ENCODE measurements at regions not wholly inside any gene's neighbourhood (a gene's known extent, or its start where the extent isn't known, plus 50 kb on each side); places are given as distances from the start of the nearest gene placed in this dataset.

DNA sequence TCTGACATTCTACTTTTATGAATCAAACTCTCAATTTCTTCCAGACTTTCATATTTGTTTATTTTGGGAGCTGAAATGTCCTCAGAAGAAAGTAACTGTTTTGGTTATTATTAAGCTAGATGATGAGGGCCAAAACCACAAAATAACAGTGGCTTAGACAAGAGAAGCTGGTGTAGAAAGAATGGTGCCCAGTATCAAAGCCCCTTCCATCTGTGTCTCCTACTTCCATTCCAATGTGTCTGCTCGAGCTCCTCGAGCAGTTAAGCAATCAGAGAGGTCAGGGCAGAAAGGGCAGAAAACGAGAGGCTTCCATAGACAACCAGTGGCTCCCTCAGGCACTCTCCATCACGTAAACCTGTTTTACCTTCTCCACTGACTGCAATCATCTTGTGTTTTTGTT lies 59.7 kb upstream of the MAGI1 start (continued):
- TF ChIP-seq, protein P1, sequence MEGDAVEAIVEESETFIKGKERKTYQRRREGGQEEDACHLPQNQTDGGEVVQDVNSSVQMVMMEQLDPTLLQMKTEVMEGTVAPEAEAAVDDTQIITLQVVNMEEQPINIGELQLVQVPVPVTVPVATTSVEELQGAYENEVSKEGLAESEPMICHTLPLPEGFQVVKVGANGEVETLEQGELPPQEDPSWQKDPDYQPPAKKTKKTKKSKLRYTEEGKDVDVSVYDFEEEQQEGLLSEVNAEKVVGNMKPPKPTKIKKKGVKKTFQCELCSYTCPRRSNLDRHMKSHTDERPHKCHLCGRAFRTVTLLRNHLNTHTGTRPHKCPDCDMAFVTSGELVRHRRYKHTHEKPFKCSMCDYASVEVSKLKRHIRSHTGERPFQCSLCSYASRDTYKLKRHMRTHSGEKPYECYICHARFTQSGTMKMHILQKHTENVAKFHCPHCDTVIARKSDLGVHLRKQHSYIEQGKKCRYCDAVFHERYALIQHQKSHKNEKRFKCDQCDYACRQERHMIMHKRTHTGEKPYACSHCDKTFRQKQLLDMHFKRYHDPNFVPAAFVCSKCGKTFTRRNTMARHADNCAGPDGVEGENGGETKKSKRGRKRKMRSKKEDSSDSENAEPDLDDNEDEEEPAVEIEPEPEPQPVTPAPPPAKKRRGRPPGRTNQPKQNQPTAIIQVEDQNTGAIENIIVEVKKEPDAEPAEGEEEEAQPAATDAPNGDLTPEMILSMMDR (conservative IDR thresholded peaks at IDR 0.05; ENCODE audit: low read depth in 2 of 2), result no peak
- TF ChIP-seq STAT1 (IDR thresholded peaks at IDR 0.05; ENCODE audit: unreplicated experiment) (no peak), JUNB (IDR thresholded peaks at IDR 0.05; ENCODE audit: unreplicated experiment) (no peak), EZH2 (IDR thresholded peaks at IDR 0.05; ENCODE audit: low read depth, unreplicated experiment) (no peak), EZH2phosphoT487 (IDR thresholded peaks at IDR 0.05; ENCODE audit: unreplicated experiment) (no peak), NANOG (IDR thresholded peaks at IDR 0.05; ENCODE audit: borderline replicate concordance) (no peak), ZNF114 (CRISPR knock-in tag; IDR thresholded peaks at IDR 0.05) (no peak)
- TF ChIP-seq, protein P2, sequence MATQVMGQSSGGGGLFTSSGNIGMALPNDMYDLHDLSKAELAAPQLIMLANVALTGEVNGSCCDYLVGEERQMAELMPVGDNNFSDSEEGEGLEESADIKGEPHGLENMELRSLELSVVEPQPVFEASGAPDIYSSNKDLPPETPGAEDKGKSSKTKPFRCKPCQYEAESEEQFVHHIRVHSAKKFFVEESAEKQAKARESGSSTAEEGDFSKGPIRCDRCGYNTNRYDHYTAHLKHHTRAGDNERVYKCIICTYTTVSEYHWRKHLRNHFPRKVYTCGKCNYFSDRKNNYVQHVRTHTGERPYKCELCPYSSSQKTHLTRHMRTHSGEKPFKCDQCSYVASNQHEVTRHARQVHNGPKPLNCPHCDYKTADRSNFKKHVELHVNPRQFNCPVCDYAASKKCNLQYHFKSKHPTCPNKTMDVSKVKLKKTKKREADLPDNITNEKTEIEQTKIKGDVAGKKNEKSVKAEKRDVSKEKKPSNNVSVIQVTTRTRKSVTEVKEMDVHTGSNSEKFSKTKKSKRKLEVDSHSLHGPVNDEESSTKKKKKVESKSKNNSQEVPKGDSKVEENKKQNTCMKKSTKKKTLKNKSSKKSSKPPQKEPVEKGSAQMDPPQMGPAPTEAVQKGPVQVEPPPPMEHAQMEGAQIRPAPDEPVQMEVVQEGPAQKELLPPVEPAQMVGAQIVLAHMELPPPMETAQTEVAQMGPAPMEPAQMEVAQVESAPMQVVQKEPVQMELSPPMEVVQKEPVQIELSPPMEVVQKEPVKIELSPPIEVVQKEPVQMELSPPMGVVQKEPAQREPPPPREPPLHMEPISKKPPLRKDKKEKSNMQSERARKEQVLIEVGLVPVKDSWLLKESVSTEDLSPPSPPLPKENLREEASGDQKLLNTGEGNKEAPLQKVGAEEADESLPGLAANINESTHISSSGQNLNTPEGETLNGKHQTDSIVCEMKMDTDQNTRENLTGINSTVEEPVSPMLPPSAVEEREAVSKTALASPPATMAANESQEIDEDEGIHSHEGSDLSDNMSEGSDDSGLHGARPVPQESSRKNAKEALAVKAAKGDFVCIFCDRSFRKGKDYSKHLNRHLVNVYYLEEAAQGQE (IDR thresholded peaks at IDR 0.05; ENCODE audit: unreplicated experiment), result no peak

DNA sequence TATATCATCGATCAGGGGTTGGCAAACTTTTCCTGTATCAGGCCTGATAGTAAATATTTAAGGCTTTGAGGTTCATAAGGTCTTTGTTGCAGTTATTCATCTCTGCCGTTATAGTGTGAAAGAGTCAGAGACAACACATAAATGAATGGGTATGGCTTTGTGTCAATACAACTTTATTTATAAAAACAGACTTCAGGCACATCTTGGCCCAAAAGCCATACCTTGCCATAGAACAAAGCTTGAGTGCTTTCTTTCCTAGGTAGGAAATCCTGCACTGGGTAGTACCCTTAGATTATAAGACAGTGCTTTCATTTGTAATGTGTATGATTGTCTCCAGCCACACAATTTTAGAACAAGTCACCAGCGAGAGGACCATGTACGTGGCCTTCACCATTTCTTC lies 58.9 kb upstream of the MAGI1 start:
- no peak overlapping the region for H3K4me3 ChIP-seq
- no peaks in the 10 kb centered on the region for H3K36me3 ChIP-seq (ENCODE audit: insufficient read depth)
- no peak overlapping the region for H3K4me2 ChIP-seq
- no peaks in the 10 kb centered on the region for H3K36me3 Mint-ChIP-seq (ENCODE audit: low read depth)
- no peaks in the 10 kb centered on the region for H4K20me1 ChIP-seq (replicated peaks; ENCODE audit: insufficient read depth)
- H3K79me2 ChIP-seq (replicated peaks; ENCODE audit: insufficient read depth), result no peaks in the 10 kb centered on the region
- no peak for ATAC-seq
- peaks cover 7% of the 10 kb centered on the region for H3K27me3 Mint-ChIP-seq (ENCODE audit: insufficient read depth, low read depth, poor library complexity)
- no peaks in the 10 kb centered on the region for H3K9me3 Mint-ChIP-seq
- H2AFZ ChIP-seq, result 0 out of 2 replicates have a peak overlapping the region, but pooled peaks have one; percentile 57
- H3K27ac ChIP-seq (ENCODE audit: low read depth), result no peak overlapping the region
- DNase-seq (ENCODE audit: low spot score), result no peak
- H3K27ac Mint-ChIP-seq, result no peak overlapping the region
- no peaks in the 10 kb centered on the region for H3K27me3 ChIP-seq (ENCODE audit: insufficient read depth)
- no peaks in the 10 kb centered on the region for H3K9me2 ChIP-seq (ENCODE audit: insufficient read depth)
- H3K4me1 Mint-ChIP-seq, result peaks cover 5% of the 10 kb centered on the region; the same call in 1 of the 3 replicates
- H3F3A ChIP-seq (replicated peaks; ENCODE audit: low read depth), result no peaks in the 10 kb centered on the region
- no peak overlapping the region for H3K4me3 Mint-ChIP-seq
- H3K4me1 ChIP-seq (ENCODE audit: insufficient read depth), result no peaks in the 10 kb centered on the region
- TF ChIP-seq EZH2phosphoT487 (IDR thresholded peaks at IDR 0.05; ENCODE audit: unreplicated experiment), result no peak
- TF ChIP-seq CREB1 (CRISPR knock-in tag; IDR thresholded peaks at IDR 0.05; ENCODE audit: low read depth), result no peak
- TF ChIP-seq, protein P1 (conservative IDR thresholded peaks at IDR 0.05; ENCODE audit: low read depth in 2 of 2), result no peak
- TF ChIP-seq POLR2AphosphoS5 (IDR thresholded peaks at IDR 0.05; ENCODE audit: low read depth), result no peak
- TF ChIP-seq STAT1 (IDR thresholded peaks at IDR 0.05; ENCODE audit: unreplicated experiment), result no peak
- TF ChIP-seq ZNF114 (CRISPR knock-in tag; IDR thresholded peaks at IDR 0.05), result no peak
- TF ChIP-seq NANOG (IDR thresholded peaks at IDR 0.05; ENCODE audit: borderline replicate concordance), result no peak
- TF ChIP-seq, protein P2 (IDR thresholded peaks at IDR 0.05; ENCODE audit: unreplicated experiment), result no peak

All from GM23338 (cell line).